ENCODE measurements at regions not wholly inside any gene's neighbourhood (a gene's known extent, or its start where the extent isn't known, plus 50 kb on each side); places are given as distances from the start of the nearest gene placed in this dataset.

GRCh38 chr10:4028854-4029583 lies 244.0 kb upstream of the KLF6 start (continued):
- TF ChIP-seq, protein P1, sequence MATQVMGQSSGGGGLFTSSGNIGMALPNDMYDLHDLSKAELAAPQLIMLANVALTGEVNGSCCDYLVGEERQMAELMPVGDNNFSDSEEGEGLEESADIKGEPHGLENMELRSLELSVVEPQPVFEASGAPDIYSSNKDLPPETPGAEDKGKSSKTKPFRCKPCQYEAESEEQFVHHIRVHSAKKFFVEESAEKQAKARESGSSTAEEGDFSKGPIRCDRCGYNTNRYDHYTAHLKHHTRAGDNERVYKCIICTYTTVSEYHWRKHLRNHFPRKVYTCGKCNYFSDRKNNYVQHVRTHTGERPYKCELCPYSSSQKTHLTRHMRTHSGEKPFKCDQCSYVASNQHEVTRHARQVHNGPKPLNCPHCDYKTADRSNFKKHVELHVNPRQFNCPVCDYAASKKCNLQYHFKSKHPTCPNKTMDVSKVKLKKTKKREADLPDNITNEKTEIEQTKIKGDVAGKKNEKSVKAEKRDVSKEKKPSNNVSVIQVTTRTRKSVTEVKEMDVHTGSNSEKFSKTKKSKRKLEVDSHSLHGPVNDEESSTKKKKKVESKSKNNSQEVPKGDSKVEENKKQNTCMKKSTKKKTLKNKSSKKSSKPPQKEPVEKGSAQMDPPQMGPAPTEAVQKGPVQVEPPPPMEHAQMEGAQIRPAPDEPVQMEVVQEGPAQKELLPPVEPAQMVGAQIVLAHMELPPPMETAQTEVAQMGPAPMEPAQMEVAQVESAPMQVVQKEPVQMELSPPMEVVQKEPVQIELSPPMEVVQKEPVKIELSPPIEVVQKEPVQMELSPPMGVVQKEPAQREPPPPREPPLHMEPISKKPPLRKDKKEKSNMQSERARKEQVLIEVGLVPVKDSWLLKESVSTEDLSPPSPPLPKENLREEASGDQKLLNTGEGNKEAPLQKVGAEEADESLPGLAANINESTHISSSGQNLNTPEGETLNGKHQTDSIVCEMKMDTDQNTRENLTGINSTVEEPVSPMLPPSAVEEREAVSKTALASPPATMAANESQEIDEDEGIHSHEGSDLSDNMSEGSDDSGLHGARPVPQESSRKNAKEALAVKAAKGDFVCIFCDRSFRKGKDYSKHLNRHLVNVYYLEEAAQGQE (IDR thresholded peaks at IDR 0.05), result no peak
- TF ChIP-seq SP1 (IDR thresholded peaks at IDR 0.05) (no peak), FOXA1 (IDR thresholded peaks at IDR 0.05) (no peak)

DNA sequence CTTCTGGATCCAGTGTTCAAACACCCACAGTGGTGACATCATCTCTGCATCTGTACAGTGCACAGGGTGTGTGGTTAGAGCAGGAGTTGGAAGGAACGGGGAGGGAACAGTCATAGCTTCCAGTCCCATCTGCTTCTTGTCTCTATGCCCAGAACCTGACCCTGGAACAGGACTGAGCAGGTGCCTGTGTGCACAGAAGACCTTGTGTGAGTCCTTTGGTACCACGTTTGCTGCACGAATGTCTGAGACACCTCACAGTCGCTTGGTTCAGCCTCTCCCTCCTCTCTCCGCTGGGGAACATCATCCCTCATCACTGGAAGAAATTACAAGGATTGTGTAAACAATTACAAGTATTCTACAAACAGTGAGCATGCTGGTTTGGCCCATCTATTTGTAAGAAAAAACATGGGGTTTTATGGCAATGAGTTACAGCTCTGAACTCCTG lies 243.0 kb upstream of the KLF6 start:
- Histone ChIP-seq H3K36me3 (ENCODE audit: control insufficient read depth in 4 of 4, insufficient read depth in 3 of 4, low read depth in 1 of 4, low read length in 3 of 4) (no peaks in the 10 kb centered on the region), H3K27ac (ENCODE audit: low read depth in 1 of 2, low read length in 2 of 2) (no peak overlapping the region), H3K9me3 (ENCODE audit: control insufficient read depth in 4 of 4, low read length in 3 of 4) (no peaks in the 10 kb centered on the region), H3K4me1 (ENCODE audit: control insufficient read depth in 4 of 4, insufficient read depth in 4 of 4, low read length in 3 of 4) (no peaks in the 10 kb centered on the region), H3K27me3 (ENCODE audit: control insufficient read depth in 4 of 4, insufficient read depth in 4 of 4, low read length in 3 of 4) (no peaks in the 10 kb centered on the region), H3K4me3 (ENCODE audit: low read depth in 1 of 3, low read length in 3 of 3) (no peak overlapping the region), H3K9ac (ENCODE audit: low read depth in 1 of 2, low read length in 2 of 2) (no peak overlapping the region)
- no peak for TF ChIP-seq FOXA1 (IDR thresholded peaks at IDR 0.05)
- no peak for TF ChIP-seq HNF4G (IDR thresholded peaks at IDR 0.05)
- no peak for TF ChIP-seq EGR1 (IDR thresholded peaks at IDR 0.05; ENCODE audit: low read depth in 2 of 2)
- no peak for TF ChIP-seq NR2F2 (IDR thresholded peaks at IDR 0.05)
- TF ChIP-seq, protein P2, sequence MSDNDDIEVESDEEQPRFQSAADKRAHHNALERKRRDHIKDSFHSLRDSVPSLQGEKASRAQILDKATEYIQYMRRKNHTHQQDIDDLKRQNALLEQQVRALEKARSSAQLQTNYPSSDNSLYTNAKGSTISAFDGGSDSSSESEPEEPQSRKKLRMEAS (IDR thresholded peaks at IDR 0.05), result no peak
- no peak for TF ChIP-seq RAD21 (IDR thresholded peaks at IDR 0.05)
- no peak for TF ChIP-seq CTCF (IDR thresholded peaks at IDR 0.05; ENCODE audit: low read depth, low read length, missing input control)
- TF ChIP-seq, protein P1 (IDR thresholded peaks at IDR 0.05), result no peak
- no peak for TF ChIP-seq TAF1 (conservative IDR thresholded peaks at IDR 0.05)
- no peak for TF ChIP-seq FOXA2 (IDR thresholded peaks at IDR 0.05)
- TF ChIP-seq, protein P3, sequence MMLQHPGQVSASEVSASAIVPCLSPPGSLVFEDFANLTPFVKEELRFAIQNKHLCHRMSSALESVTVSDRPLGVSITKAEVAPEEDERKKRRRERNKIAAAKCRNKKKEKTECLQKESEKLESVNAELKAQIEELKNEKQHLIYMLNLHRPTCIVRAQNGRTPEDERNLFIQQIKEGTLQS (IDR thresholded peaks at IDR 0.05), result no peak
- TF ChIP-seq, protein P4, sequence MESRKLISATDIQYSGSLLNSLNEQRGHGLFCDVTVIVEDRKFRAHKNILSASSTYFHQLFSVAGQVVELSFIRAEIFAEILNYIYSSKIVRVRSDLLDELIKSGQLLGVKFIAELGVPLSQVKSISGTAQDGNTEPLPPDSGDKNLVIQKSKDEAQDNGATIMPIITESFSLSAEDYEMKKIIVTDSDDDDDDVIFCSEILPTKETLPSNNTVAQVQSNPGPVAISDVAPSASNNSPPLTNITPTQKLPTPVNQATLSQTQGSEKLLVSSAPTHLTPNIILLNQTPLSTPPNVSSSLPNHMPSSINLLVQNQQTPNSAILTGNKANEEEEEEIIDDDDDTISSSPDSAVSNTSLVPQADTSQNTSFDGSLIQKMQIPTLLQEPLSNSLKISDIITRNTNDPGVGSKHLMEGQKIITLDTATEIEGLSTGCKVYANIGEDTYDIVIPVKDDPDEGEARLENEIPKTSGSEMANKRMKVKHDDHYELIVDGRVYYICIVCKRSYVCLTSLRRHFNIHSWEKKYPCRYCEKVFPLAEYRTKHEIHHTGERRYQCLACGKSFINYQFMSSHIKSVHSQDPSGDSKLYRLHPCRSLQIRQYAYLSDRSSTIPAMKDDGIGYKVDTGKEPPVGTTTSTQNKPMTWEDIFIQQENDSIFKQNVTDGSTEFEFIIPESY (IDR thresholded peaks at IDR 0.05), result no peak
- no peak for TF ChIP-seq SP1 (IDR thresholded peaks at IDR 0.05)
- TF ChIP-seq RXRA (IDR thresholded peaks at IDR 0.05), result no peak
- no peak for TF ChIP-seq YY1 (IDR thresholded peaks at IDR 0.05)
- TF ChIP-seq GABPA (IDR thresholded peaks at IDR 0.05 in 1 of 2, conservative IDR thresholded peaks at IDR 0.05 in 1 of 2), result no peak
- TF ChIP-seq JUND (IDR thresholded peaks at IDR 0.05), result no peak
- no peak for TF ChIP-seq HNF4A (conservative IDR thresholded peaks at IDR 0.05)
- DNase-seq (ENCODE audit: low spot score), result no peak
- 77% methylated on average over 5 of the region's 5 CpGs for WGBS

Data from liver (tissue), 8 donors.